Neural cell (in vitro differentiated cells): ENCODE measurements at regions not wholly inside any gene's neighbourhood (a gene's known extent, or its start where the extent isn't known, plus 50 kb on each side); places are given as distances from the start of the nearest gene placed in this dataset.

Experiments used
- H2AFZ ChIP-seq: fragments of 200-600, 300-800 bp; sonication (generic), shearing (Covaris generic); 2 replicates; pipeline ENCODE4 v1.6.0; 2014; ENCODE audit warnings: low read depth, mild to moderate bottlenecking, antibody characterized with exemption, low read length, moderate library complexity
- H3F3A ChIP-seq: fragments of 200-600 bp; shearing (Covaris generic); 2 replicates; pipeline ENCODE4 v1.6.1; 2016; ENCODE audit warnings: mild to moderate bottlenecking, moderate library complexity, mixed read lengths, antibody characterized with exemption, low read length; ENCODE audit not compliant: insufficient read depth, poor library complexity, severe bottlenecking
- H3K27ac ChIP-seq: fragments of 200-600, 300-800 bp; sonication (generic), shearing (Covaris generic); 2 replicates; pipeline ENCODE4 v1.5.1; 2014; ENCODE audit warnings: mild to moderate bottlenecking, low read length, moderate library complexity
- H3K27me3 ChIP-seq: fragments of 300-800, 200-600 bp; sonication (generic), shearing (Covaris generic); 2 replicates; pipeline ENCODE4 v1.6.0; 2014; ENCODE audit warnings: mild to moderate bottlenecking, low read depth, low read length, moderate library complexity; ENCODE audit not compliant: insufficient read depth
- H3K36me3 ChIP-seq: fragments of 300-800, 200-600 bp; sonication (generic), shearing (Covaris generic); 2 replicates; pipeline ENCODE4 v1.5.1; 2014; ENCODE audit warnings: mild to moderate bottlenecking, antibody characterized with exemption, low read length, moderate library complexity; ENCODE audit not compliant: insufficient read depth
- H3K4me2 ChIP-seq: fragments of 300-800, 200-600 bp; sonication (generic), shearing (Covaris generic); 2 replicates; pipeline ENCODE4 v1.6.0; 2014; ENCODE audit warnings: mild to moderate bottlenecking, low read length
- H3K4me3 ChIP-seq: fragments of 300-800, 200-600 bp; sonication (generic), shearing (Covaris generic); 2 replicates; pipeline ENCODE4 v1.5.1; 2014; ENCODE audit warnings: mild to moderate bottlenecking, low read length, moderate library complexity
- H3K79me2 ChIP-seq: fragments of 200-600 bp; shearing (Covaris generic); replicated peaks from 2 replicates; pipeline ENCODE4 v1.6.0; 2014; ENCODE audit warnings: mild to moderate bottlenecking, low read length, moderate library complexity; ENCODE audit not compliant: insufficient read depth
- H3K9ac ChIP-seq: fragments of 300-800, 200-600 bp; sonication (generic), shearing (Covaris generic); 2 replicates; pipeline ENCODE4 v1.6.1; 2016; ENCODE audit warnings: mild to moderate bottlenecking, low read length, mixed read lengths
- H3K9me2 ChIP-seq: fragments of 200-600 bp; shearing (Covaris generic); 2 replicates; pipeline ENCODE4 v1.6.1; 2016; ENCODE audit warnings: mild to moderate bottlenecking, low read length, mixed read lengths; ENCODE audit not compliant: insufficient read depth
- H3K9me3 ChIP-seq: fragments of 200-600, 300-800 bp; sonication (generic), shearing (Covaris generic); 2 replicates; pipeline ENCODE4 v1.6.1; 2016; ENCODE audit warnings: mild to moderate bottlenecking, mixed run types, low read length, moderate library complexity, mixed read lengths
- H4K20me1 ChIP-seq: fragments of 200-600 bp; shearing (Covaris generic); 2 replicates; pipeline ENCODE4 v1.6.1; 2016; ENCODE audit warnings: mild to moderate bottlenecking, mixed run types; ENCODE audit not compliant: insufficient read depth
- CTCF ChIP-seq: fragments of 450-650 bp; IDR thresholded peaks from 2 replicates; pipeline ENCODE4 v1.5.1; 2014; ENCODE audit warnings: antibody characterized with exemption, mild to moderate bottlenecking, moderate library complexity; ENCODE audit not compliant: poor library complexity, severe bottlenecking
- EP300 ChIP-seq: fragments of 450-650 bp; conservative IDR thresholded peaks from 2 replicates; pipeline ENCODE4 v1.6.1; 2014; ENCODE audit warnings: antibody characterized with exemption, mild to moderate bottlenecking, moderate library complexity; ENCODE audit not compliant: poor library complexity, severe bottlenecking
- EZH2 ChIP-seq: fragments of 200-600, 300-800 bp; shearing (Covaris generic), sonication (generic); IDR thresholded peaks from 2 replicates; pipeline ENCODE4 v1.6.1; 2014; ENCODE audit warnings: antibody characterized with exemption, low read length, borderline replicate concordance, mild to moderate bottlenecking; ENCODE audit not compliant: insufficient read depth, poor library complexity, severe bottlenecking
- MXI1 ChIP-seq: fragments of 450-650 bp; conservative IDR thresholded peaks from 2 replicates; pipeline ENCODE4 v1.6.1; 2014; ENCODE audit warnings: antibody characterized with exemption, mild to moderate bottlenecking; ENCODE audit not compliant: poor library complexity, severe bottlenecking
- POLR2AphosphoS5 ChIP-seq: IDR thresholded peaks from 2 replicates; pipeline ENCODE4 v1.6.1; 2012
- RAD21 ChIP-seq: fragments of 450-650 bp; conservative IDR thresholded peaks from 2 replicates; pipeline ENCODE4 v1.6.1; 2014; ENCODE audit warnings: antibody characterized with exemption, mild to moderate bottlenecking, moderate library complexity
- REST ChIP-seq: IDR thresholded peaks from 2 replicates; pipeline ENCODE4 v1.6.1; 2012; ENCODE audit warnings: borderline replicate concordance
- SMC3 ChIP-seq: fragments of 450-650 bp; conservative IDR thresholded peaks from 2 replicates; pipeline ENCODE4 v1.6.1; 2014; ENCODE audit warnings: antibody characterized with exemption, mild to moderate bottlenecking, moderate library complexity; ENCODE audit not compliant: poor library complexity
- TAF1 ChIP-seq: IDR thresholded peaks from 2 replicates; pipeline ENCODE4 v1.6.1; 2012; ENCODE audit warnings: low read depth

GRCh38 chr3:165549037-165549436 lies 288.2 kb downstream of the BCHE start:
- Histone ChIP-seq H3K9me2 (no peaks in the 10 kb centered on the region), H3K36me3 (no peaks in the 10 kb centered on the region), H3K27me3 (no peaks in the 10 kb centered on the region), H4K20me1 (no peaks in the 10 kb centered on the region), H3K4me2 (no peak overlapping the region), H3K9ac (no peak overlapping the region), H2AFZ (no peak overlapping the region), H3K4me3 (no peak overlapping the region), H3K9me3 (no peaks in the 10 kb centered on the region), H3K27ac (no peak overlapping the region), H3K79me2 (no peaks in the 10 kb centered on the region), H3F3A (no peaks in the 10 kb centered on the region)
- TF ChIP-seq EZH2 (no peak), SMC3 (no peak), MXI1 (no peak), EP300 (no peak), TAF1 (no peak), REST (no peak), POLR2AphosphoS5 (no peak), RAD21 (no peak), CTCF (no peak)

DNA sequence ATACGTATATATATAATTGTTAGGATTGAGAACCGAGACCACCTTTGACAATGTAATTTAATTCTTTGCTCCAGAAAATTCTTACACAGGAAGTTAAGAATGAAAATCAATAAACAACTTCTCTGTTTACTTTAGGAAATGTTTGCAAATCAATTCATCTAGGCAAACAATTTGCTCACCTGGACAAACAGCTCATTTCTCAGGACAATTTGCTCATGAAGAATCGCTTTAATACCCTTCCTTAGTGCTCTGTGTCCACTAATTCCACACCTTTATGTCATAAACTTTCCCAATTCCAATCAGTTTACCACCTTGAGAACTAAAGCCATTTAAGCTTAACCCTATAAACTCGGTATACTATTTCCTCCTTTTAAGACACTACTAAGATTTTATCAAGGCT lies 292.2 kb downstream of the BCHE start:
- no peak overlapping the region for H3K27ac ChIP-seq
- TF ChIP-seq TAF1 (no peak), MXI1 (no peak), RAD21 (no peak), POLR2AphosphoS5 (no peak), REST (no peak), EZH2 (no peak), SMC3 (no peak), EP300 (no peak), CTCF (no peak)

More for the DNA sequence above, 292.2 kb downstream of the BCHE start:
- no peaks in the 10 kb centered on the region for H3K9me2 ChIP-seq
- H4K20me1 ChIP-seq: no peaks in the 10 kb centered on the region
- H3K27me3 ChIP-seq: no peaks in the 10 kb centered on the region
- H3F3A ChIP-seq: no peaks in the 10 kb centered on the region
- no peak overlapping the region for H3K4me3 ChIP-seq
- H3K9me3 ChIP-seq: no peaks in the 10 kb centered on the region
- H3K4me2 ChIP-seq: no peak overlapping the region
- no peaks in the 10 kb centered on the region for H3K36me3 ChIP-seq
- H3K9ac ChIP-seq: no peak overlapping the region
- no peak overlapping the region for H2AFZ ChIP-seq
- H3K79me2 ChIP-seq: no peaks in the 10 kb centered on the region
